Mesendoderm (in vitro differentiated cells): ENCODE measurements at regions not wholly inside any gene's neighbourhood (a gene's known extent, or its start where the extent isn't known, plus 50 kb on each side); places are given as distances from the start of the nearest gene placed in this dataset.

Experiments used
- DNase-seq: peaks from one replicate; pipeline ENCODE4 v3.0.0; 2013
- H2AK5ac ChIP-seq: 2 replicates; pipeline ENCODE4 v1.6.1; 2013; ENCODE audit warnings: low read length, inconsistent platforms
- H2BK120ac ChIP-seq: 2 replicates; pipeline ENCODE4 v1.6.1; 2013; ENCODE audit warnings: low read depth, mild to moderate bottlenecking, low read length, moderate library complexity, mixed read lengths
- H2BK15ac ChIP-seq: replicated peaks from 2 replicates; pipeline ENCODE4 v1.6.1; 2013; ENCODE audit warnings: low read depth, mild to moderate bottlenecking, moderate library complexity
- H2BK5ac ChIP-seq: 2 replicates; pipeline ENCODE4 v1.6.1; 2013; ENCODE audit warnings: low read length, inconsistent platforms
- H3K18ac ChIP-seq: 2 replicates; pipeline ENCODE4 v1.6.1; 2013; ENCODE audit warnings: mild to moderate bottlenecking, low read length, mixed read lengths
- H3K23ac ChIP-seq: one replicate; pipeline ENCODE4 v1.6.1; 2013; ENCODE audit warnings: low read length
- H3K27ac ChIP-seq: 2 replicates; pipeline ENCODE4 v1.5.1; 2013; ENCODE audit warnings: low read depth, mild to moderate bottlenecking, inconsistent platforms, low read length, moderate library complexity
- H3K27me3 ChIP-seq: 2 replicates; pipeline ENCODE4 v1.6.1; 2013; ENCODE audit warnings: low read length, control low read depth, mild to moderate bottlenecking, inconsistent platforms; ENCODE audit not compliant: insufficient read depth, poor library complexity
- H3K36me3 ChIP-seq: 2 replicates; pipeline ENCODE4 v1.6.1; 2013; ENCODE audit warnings: low read length, inconsistent platforms; ENCODE audit not compliant: control insufficient read depth, insufficient read depth
- H3K4ac ChIP-seq: one replicate; pipeline ENCODE4 v1.6.1; 2013; ENCODE audit warnings: low read depth, mild to moderate bottlenecking, low read length, moderate library complexity
- H3K4me1 ChIP-seq: 2 replicates; pipeline ENCODE4 v1.6.1; 2013; ENCODE audit warnings: low read depth, low read length, inconsistent platforms; ENCODE audit not compliant: control insufficient read depth
- H3K4me2 ChIP-seq: 2 replicates; pipeline ENCODE4 v1.6.1; 2013; ENCODE audit warnings: low read length
- H3K4me3 ChIP-seq: 2 replicates; pipeline ENCODE4 v1.5.1; 2013; ENCODE audit warnings: mild to moderate bottlenecking, low read length
- H3K56ac ChIP-seq: one replicate; pipeline ENCODE4 v1.6.1; 2013; ENCODE audit warnings: low read length
- H3K79me1 ChIP-seq: 2 replicates; pipeline ENCODE4 v1.6.1; 2013; ENCODE audit warnings: low read length, inconsistent platforms
- H3K79me2 ChIP-seq: 2 replicates; pipeline ENCODE4 v1.6.1; 2013; ENCODE audit warnings: mild to moderate bottlenecking, low read length; ENCODE audit not compliant: control insufficient read depth, insufficient read depth
- H3K9ac ChIP-seq: 2 replicates; pipeline ENCODE4 v1.6.1; 2013; ENCODE audit warnings: low read length, inconsistent platforms
- H4K5ac ChIP-seq: one replicate; pipeline ENCODE4 v1.6.1; 2013; ENCODE audit warnings: low read length
- H4K8ac ChIP-seq: one replicate; pipeline ENCODE4 v1.6.1; 2013; ENCODE audit warnings: low read depth, mild to moderate bottlenecking, control low read depth, low read length, moderate library complexity
- WGBS: extraction: QIAGEN DNeasy Blood & Tissue Kit; methylation state at CpG from one replicate; pipeline ENCODE4 v1.1.7; 2013; ENCODE audit warnings: low lambda C conversion rate, missing lambda C conversion rate; ENCODE audit not compliant: insufficient coverage; ENCODE audit errors: extremely low coverage; 5-methylcytosine and 5-hydroxymethylcytosine counted together

GRCh38 chr11:104524254-104524653, 360.3 kb upstream of the PDGFD start:
- H2BK15ac ChIP-seq, result no peak overlapping the region
- no peaks in the 10 kb centered on the region for H3K4me1 ChIP-seq
- no peak overlapping the region for H3K4me3 ChIP-seq
- H3K23ac ChIP-seq, result no peak overlapping the region
- no peak overlapping the region for H3K27ac ChIP-seq
- no peak for DNase-seq
- no peak overlapping the region for H3K4me2 ChIP-seq
- H4K5ac ChIP-seq, result no peak overlapping the region
- H2AK5ac ChIP-seq, result no peak overlapping the region
- no peaks in the 10 kb centered on the region for H3K36me3 ChIP-seq
- no peak overlapping the region for H3K56ac ChIP-seq
- H3K27me3 ChIP-seq, result no peaks in the 10 kb centered on the region
- no peaks in the 10 kb centered on the region for H3K79me2 ChIP-seq
- H3K79me1 ChIP-seq, result no peaks in the 10 kb centered on the region
- no peak overlapping the region for H3K18ac ChIP-seq
- H2BK120ac ChIP-seq, result no peak overlapping the region
- H3K4ac ChIP-seq, result no peak overlapping the region
- no peak overlapping the region for H4K8ac ChIP-seq
- no peak overlapping the region for H2BK5ac ChIP-seq
- no peak overlapping the region for H3K9ac ChIP-seq

DNA sequence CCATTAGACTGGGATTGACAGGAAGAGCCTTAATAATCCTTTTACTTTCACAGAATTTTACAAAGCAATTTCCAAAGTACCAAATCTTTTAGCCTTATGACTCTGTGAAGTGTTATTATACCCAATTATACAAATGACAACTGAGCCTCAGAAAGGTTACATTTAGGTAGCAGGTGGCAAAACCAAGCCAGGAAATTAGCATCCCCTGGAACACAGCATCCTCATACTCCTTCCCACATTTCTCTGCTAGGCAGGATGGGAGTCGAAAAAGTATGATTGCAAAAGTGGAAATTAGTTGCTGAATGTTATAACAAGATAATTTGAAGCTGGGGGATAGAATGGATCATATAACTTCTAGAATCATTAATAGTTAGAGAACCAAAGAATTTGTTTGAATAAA, 359.7 kb upstream of the PDGFD start:
- Histone ChIP-seq H3K4me1 (no peaks in the 10 kb centered on the region), H3K4me3 (no peak overlapping the region), H2BK15ac (no peak overlapping the region), H3K18ac (no peak overlapping the region), H3K27ac (no peak overlapping the region), H2BK120ac (no peak overlapping the region), H2BK5ac (no peak overlapping the region), H3K4me2 (no peak overlapping the region), H4K5ac (no peak overlapping the region), H2AK5ac (no peak overlapping the region), H3K79me2 (no peaks in the 10 kb centered on the region), H3K9ac (no peak overlapping the region), H3K79me1 (no peaks in the 10 kb centered on the region), H3K56ac (no peak overlapping the region), H3K23ac (no peak overlapping the region), H3K4ac (no peak overlapping the region), H3K36me3 (no peaks in the 10 kb centered on the region), H3K27me3 (no peaks in the 10 kb centered on the region), H4K8ac (no peak overlapping the region)
- WGBS, result no CpG with 5 or more reads among the region's 1 CpG
- no peak for DNase-seq

GRCh38 chr11:104522650-104523049, 358.7 kb upstream of the PDGFD start:
- no peak for DNase-seq
- Histone ChIP-seq H3K56ac (no peak overlapping the region), H3K79me2 (no peaks in the 10 kb centered on the region), H3K79me1 (no peaks in the 10 kb centered on the region), H3K9ac (no peak overlapping the region), H3K36me3 (no peaks in the 10 kb centered on the region), H2BK15ac (no peak overlapping the region), H3K4me3 (no peak overlapping the region), H3K4ac (no peak overlapping the region), H2AK5ac (no peak overlapping the region), H3K18ac (no peak overlapping the region), H2BK120ac (no peak overlapping the region), H4K8ac (no peak overlapping the region), H3K27ac (no peak overlapping the region), H3K4me1 (no peaks in the 10 kb centered on the region), H2BK5ac (no peak overlapping the region), H3K27me3 (no peaks in the 10 kb centered on the region), H3K4me2 (no peak overlapping the region), H4K5ac (no peak overlapping the region), H3K23ac (no peak overlapping the region)

DNA sequence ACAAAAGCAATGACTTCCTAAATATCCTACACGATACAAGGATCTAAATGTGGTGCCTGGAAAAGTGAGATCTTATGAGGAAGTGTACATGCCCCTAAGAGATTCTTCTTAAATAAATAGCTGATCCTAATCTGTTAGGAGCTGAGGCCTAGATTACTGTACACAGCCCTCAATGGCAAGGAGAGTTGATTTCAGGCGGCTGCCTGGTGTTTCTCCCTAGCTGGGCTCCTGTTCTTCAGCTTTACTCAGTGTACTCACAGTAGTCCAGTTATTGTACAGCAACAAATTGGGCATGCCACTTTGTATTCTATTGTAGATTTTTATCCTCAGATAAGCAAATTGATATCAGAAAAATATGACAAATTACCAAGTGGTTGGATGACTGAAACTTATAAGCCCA, 358.2 kb upstream of the PDGFD start:
- no peak overlapping the region for H2AK5ac ChIP-seq
- H3K79me2 ChIP-seq, result no peaks in the 10 kb centered on the region
- no peaks in the 10 kb centered on the region for H3K36me3 ChIP-seq
- H2BK120ac ChIP-seq, result no peak overlapping the region
- no peak overlapping the region for H3K4me3 ChIP-seq
- no peak overlapping the region for H3K9ac ChIP-seq
- no peaks in the 10 kb centered on the region for H3K4me1 ChIP-seq
- no peak overlapping the region for H2BK15ac ChIP-seq
- DNase-seq, result no peak
- H4K8ac ChIP-seq, result no peak overlapping the region
- WGBS, result no CpG with 5 or more reads among the region's 2 CpGs
- no peak overlapping the region for H2BK5ac ChIP-seq
- no peak overlapping the region for H3K27ac ChIP-seq
- no peak overlapping the region for H3K4ac ChIP-seq
- H3K79me1 ChIP-seq, result no peaks in the 10 kb centered on the region
- H4K5ac ChIP-seq, result no peak overlapping the region
- no peak overlapping the region for H3K56ac ChIP-seq
- H3K4me2 ChIP-seq, result no peak overlapping the region
- no peak overlapping the region for H3K18ac ChIP-seq
- no peak overlapping the region for H3K23ac ChIP-seq
- no peaks in the 10 kb centered on the region for H3K27me3 ChIP-seq

GRCh38 chr11:104510169-104510568, 346.2 kb upstream of the PDGFD start:
- Histone ChIP-seq H4K5ac (no peak overlapping the region), H3K4ac (no peak overlapping the region), H3K23ac (no peak overlapping the region), H3K27me3 (no peaks in the 10 kb centered on the region), H3K4me3 (no peak overlapping the region), H3K79me2 (no peaks in the 10 kb centered on the region), H2BK120ac (no peak overlapping the region), H2BK15ac (no peak overlapping the region), H3K56ac (no peak overlapping the region), H4K8ac (no peak overlapping the region), H3K79me1 (no peaks in the 10 kb centered on the region), H2AK5ac (no peak overlapping the region), H3K36me3 (no peaks in the 10 kb centered on the region), H3K4me2 (no peak overlapping the region), H2BK5ac (no peak overlapping the region), H3K9ac (no peak overlapping the region), H3K27ac (no peak overlapping the region), H3K4me1 (no peaks in the 10 kb centered on the region), H3K18ac (no peak overlapping the region)
- WGBS, result no CpG with 5 or more reads among the region's 2 CpGs
- no peak for DNase-seq

DNA sequence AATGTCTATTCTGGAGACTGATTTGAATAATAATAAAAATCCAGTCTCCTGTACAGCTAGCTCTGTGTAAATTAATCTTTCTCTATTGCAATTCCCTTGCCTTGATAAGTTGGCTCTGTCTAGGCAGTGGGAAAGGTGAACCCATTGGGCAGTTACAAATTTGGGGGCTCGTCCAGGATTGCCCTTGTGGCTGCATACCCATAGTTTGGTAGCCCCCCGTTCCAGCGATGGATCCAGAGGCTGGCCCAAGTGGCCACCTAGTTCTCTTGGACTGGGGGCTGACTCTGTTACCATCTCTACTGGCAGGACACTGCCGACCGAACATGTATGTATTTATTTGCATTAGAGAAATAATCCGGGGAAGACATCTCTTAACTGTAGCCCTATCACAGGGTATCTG, 326.2 kb upstream of the PDGFD start:
- H3K9ac ChIP-seq, result no peak overlapping the region
- H4K8ac ChIP-seq, result no peak overlapping the region
- no peaks in the 10 kb centered on the region for H3K36me3 ChIP-seq
- no peaks in the 10 kb centered on the region for H3K79me1 ChIP-seq
- H3K23ac ChIP-seq, result no peak overlapping the region
- H2BK120ac ChIP-seq, result no peak overlapping the region
- DNase-seq, result peak; percentile 29
- H3K4me2 ChIP-seq, result no peak overlapping the region
- H3K56ac ChIP-seq, result no peak overlapping the region
- no peak overlapping the region for H2BK15ac ChIP-seq
- no peaks in the 10 kb centered on the region for H3K79me2 ChIP-seq
- H3K4me3 ChIP-seq, result no peak overlapping the region
- H3K27me3 ChIP-seq, result no peaks in the 10 kb centered on the region
- H2AK5ac ChIP-seq, result no peak overlapping the region
- H4K5ac ChIP-seq, result no peak overlapping the region
- no peaks in the 10 kb centered on the region for H3K4me1 ChIP-seq
- no peak overlapping the region for H3K4ac ChIP-seq
- no peak overlapping the region for H3K27ac ChIP-seq
- H2BK5ac ChIP-seq, result no peak overlapping the region
- no peak overlapping the region for H3K18ac ChIP-seq
- WGBS, result no CpG with 5 or more reads among the region's 6 CpGs
